A172 (cell line): ENCODE measurements at regions not wholly inside any gene's neighbourhood (a gene's known extent, or its start where the extent isn't known, plus 50 kb on each side); places are given as distances from the start of the nearest gene placed in this dataset.
A peak's percentile ranks its signal among the peaks of the same experiment; 100 is the strongest.

Source experiments
- DNase-seq: peaks from one replicate; pipeline ENCODE4 v3.0.0-alpha.2; 2015; ENCODE audit warnings: low spot score

DNA sequence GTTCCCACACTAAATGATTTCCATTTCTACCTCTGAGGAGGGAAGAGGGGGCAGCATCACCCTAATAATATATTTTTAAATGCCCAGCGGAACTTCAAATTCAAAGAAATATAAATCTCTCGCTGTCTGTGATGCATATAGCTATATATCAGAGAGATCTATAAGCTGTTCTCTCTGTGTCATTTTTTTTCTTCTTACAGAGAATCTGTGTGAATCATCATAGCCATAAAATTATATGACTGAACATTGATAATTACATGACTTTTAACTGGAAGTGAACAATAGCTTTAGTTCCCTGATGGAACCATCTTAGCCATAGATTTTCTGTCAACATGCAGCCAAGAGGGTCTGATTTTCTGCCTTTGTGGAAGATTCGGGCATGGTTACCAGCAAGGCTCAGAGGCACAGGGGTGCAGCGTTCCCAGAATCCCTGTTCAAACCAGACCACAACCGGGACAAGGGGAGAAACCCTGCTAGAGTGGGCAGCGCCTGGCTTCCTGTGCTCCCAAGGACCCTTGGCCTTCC, 93.7 kb upstream of the OSMR start:
- no peak for DNase-seq

DNA sequence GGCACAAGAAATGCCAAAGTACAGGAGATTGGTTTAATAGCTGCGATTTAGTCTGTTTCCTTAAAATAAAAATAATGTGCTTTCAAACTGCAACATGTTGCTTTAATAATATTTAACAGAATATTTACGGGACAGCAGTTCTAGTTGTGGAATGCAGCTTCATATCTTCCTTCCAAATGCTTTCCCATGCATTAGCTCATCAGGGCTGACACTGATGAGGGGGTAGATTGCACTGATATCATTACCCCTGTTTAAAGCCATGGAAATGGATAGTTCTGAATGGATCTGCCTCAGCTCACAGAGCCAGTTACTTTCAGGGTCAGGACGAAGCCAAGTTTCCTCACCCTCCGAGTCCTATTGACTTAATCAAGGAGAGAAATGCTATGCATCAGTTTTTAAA, 93.2 kb upstream of the OSMR start:
- DNase-seq, result no peak

DNA sequence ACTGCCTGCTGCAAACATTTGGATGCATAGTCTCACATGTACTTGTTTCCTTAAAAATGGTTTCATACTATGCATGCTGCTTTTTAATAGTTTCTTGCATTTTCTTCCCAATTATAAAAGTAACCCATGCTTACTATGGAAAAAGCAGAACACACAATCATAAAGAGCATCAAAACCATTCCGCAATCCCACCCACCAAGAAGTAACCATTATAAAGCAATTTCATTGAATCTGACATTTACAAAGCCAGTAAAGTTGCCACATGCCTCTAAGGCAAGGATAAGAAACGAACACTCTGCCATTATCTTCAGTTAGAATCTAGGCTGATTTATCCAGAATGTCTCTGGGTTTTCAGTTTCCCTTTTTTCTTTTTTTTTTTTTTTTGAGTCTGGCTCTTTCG, 92.7 kb upstream of the OSMR start:
- DNase-seq, result no peak

DNA sequence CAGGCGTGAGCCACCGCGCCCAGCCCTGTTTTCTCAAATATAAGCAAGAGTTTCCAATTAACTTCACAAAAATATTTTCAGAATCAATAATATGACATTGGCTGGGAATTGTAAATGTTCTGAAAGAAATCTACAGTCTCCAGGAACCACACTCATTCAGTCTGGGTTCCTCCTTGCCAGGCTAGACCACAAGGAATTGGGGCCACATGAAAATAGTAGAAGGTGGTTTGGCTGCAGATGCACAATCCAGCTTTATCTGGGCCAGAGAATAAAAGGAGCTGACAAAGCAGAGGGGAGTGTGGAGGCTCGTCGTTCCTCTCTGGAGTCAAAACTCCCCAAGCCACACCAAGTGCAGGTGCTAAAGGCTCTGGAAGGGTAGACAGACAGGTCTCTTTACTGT, 92.0 kb upstream of the OSMR start:
- DNase-seq, result no peak

DNA sequence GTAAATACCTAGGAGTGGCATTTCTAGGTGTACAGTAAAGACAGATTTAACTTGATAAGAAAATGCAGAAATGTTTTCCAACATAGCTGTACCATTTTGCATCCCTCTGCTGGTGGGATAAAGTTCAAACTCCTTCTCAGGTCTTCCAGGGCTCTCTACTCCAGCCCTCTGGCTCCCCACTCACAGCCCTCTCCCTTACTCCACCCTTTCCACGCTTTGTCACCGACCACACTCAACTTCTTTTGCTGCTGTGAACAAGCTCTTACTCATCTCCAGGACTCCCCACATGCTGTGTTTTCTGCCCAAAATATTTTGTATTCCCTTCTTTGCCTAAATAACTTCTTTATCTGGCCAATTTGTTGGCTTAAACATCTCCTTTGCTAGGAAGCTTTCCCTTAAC, 90.6 kb upstream of the OSMR start:
- DNase-seq, result peak; percentile 66

DNA sequence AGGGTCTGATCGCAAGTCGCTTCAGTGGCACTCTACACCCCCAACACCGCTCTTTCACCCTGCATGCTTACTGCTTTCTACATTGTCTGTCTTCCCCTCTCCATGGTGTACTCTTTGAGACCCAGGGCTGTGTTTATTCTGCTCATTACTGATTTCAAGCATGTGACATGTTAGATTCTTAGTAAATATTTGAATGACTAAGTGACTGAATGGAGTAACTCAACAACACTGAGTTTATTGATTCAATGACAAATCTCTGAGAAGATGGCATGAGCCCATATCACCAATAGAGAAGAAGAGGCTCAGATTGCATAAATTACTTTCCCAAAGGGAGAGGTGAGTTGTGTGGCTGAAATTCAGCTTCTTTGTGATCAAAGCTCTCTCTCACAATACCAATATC, 89.7 kb upstream of the OSMR start:
- DNase-seq, result no peak

DNA sequence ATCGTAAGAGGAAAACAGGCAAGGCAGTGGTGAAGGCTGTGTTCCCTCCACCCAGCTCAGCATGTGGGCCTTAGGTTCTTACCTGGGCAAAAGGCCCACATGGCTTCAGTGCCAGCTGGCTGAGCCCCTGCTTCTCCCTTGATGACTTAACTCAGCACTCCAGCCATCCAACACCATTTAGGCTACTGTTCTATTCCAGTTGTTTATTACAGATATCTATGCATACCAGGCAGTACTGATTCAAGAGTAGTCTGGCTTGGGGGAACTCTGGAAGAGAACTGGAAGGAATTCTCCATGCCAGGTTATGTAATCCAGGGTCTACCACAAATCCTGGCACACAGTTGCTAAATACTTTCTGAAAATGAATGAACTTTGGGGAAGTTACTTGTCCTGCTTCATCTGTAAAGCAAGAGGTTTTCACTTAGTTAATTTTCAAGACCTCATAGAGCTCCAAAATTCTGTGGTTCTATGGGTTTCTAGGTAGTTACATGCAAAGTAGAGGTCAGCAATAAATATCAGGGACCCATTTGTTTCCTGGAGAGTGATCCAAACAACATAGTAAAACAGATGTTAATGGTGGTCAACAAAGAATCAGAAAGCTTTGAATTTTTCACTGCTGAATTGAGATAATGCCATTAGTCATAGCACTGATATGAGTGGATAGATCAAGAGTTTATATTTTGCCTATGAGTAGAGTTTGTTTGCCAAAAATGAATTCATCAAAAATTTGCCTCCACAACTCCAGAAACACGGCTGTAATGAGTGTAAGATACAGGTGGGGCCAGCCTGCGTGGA, 88.2 kb upstream of the OSMR start:
- DNase-seq, result no peak

DNA sequence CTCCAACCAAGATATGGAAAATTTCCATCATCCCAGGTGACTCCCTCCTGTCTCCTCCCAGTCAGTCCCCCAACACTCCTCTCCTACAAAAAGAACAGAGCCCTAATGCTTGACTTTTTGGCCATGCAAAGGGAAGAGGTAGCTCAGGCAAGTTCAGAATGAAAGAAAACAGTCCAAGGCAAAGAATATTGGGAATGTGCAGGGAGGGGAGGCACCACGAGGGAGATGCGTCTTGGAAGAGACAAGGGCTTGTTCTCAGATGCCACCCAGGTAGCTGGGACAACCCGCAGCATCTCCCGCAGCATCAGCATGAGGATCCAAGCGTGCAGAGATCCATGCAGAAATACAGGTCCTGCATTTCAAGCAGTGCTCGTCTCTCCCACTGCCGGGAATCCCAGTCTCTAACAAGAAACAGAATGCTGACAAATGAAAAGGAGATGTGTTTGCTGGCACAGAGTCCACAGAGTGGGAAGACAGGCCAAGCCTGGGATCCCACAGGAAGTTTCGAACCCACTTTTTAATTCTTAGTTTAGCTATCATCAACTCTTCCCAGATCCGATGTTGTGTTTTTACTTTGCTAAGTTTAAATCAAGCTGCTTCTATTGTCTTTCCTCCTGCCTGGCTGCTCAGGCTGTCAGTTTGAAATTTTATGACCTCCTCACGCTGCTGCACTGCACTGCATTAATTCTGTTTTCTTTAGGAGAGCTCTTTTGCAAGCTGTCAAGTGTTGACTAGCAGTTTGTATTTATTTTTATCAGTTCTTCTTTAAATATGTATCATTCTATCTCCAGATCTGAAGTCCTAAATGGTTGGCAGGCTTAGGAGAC, 86.8 kb upstream of the OSMR start:
- no peak for DNase-seq

DNA sequence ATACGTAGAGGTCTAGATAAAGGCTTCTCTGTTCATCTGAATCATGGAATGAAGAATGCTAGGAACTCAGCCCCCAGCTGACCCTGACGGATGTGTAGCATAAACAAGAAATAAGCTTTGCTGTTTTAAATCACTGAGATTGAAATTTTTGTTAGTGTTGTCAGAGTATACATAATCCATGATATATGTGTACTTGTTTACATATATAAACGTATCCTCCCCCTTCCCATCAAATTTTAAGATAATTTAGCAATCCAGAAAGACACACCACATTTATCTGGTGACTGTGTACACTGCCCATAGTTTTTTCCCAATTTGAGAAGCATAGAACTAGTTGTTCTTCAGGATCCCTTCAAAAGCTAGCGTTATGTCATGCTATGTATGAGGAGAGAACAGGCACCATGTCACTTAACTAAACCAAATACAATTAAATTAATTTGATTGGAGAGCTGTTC, 80.8 kb upstream of the OSMR start:
- DNase-seq, result peak; percentile 62

DNA sequence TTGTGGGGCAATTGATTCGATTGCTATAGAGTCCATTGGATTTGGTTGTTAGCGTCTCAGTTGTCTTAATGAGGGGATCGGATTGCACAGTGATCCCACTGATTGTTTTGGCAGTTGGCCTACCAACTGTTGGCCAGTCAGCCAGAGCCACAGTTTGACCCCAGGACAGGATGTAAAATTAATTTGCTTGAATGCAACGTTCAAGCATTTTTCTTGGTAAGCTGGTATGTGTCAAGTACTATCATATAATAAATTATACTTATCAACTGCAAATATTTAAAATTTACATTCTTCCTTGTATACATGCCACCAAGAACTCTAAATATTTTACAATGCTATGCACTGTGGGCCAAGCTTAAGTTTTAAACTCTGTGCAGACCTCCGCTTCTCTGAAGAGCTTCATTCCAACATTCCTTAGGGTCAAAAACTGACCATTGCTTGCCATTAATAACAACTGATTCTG, 80.4 kb upstream of the OSMR start:
- DNase-seq, result peak; percentile 62

DNA sequence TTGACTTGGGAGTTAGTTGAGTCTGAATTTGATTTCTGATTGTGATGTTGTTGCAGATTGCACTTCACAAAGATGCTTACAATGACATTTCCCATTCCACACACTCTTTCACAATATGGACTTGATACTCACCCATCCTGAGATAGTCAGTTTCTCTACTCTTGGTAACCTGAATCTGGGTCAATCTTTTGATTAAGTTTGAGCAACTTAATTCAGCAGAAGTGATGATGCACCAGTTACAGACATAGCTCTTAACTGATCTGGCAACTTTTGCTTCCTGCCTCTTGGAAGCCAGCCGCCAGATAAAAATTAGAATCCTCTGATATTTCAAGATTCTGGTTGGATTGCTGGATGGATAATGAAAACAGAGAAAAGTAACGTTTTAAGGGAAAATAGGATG, 79.7 kb upstream of the OSMR start:
- DNase-seq, result no peak

DNA sequence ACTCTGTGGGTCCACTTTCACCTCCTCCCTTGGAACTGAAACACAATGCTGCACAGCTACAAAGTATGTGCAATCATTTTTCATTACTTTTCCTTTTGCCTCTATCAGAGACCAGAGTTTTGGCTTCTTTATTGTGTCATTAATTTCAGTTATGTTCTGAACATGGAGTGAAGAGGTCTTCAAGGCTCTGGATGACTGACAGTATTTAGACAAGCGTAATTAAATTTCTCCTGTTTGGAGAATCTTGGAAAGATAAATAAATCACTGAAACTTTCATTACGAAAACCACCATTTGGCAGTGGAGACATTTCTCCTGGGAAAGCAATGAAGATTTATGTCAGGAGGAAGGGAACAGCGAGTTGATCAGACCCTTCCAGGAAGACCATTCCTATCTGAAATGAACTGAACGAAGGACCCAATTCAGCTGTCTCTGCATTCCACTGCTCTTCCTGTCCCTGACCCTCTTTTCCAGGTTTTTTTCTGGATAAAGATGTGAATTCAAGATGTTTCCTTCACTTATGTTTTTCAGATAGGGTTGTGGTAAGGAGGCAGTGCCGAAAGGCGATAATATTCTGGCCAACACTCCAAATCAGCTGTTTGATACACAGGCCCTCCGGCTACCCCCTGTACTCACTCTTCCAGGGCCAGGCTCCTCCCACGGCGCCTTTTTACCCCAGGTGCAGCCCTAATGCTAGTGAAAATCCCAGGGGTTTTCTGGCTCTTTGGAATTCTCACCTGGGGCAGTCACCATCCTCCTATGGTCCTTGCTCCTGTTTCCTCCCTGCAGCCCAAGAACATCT, 77.2 kb upstream of the OSMR start:
- no peak for DNase-seq

DNA sequence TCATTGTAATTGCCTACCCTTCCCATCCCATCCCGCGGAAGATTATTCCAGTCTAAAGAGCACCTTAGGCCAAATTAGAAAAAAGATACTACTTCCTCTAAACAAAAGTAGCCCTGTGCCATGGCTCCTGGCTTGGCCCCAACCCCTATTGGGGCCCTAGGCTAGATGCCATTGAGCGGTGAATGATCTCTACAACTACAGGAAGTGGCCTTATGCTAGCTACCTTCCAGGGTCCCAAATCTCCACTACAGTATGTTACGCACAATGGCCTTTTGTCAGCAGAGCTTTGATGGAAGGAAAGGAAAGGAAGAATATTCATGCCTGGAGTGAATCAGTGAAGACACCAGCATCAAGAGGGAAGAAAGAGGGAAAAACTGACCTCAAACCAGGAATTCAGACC, 73.3 kb upstream of the OSMR start:
- no peak for DNase-seq

DNA sequence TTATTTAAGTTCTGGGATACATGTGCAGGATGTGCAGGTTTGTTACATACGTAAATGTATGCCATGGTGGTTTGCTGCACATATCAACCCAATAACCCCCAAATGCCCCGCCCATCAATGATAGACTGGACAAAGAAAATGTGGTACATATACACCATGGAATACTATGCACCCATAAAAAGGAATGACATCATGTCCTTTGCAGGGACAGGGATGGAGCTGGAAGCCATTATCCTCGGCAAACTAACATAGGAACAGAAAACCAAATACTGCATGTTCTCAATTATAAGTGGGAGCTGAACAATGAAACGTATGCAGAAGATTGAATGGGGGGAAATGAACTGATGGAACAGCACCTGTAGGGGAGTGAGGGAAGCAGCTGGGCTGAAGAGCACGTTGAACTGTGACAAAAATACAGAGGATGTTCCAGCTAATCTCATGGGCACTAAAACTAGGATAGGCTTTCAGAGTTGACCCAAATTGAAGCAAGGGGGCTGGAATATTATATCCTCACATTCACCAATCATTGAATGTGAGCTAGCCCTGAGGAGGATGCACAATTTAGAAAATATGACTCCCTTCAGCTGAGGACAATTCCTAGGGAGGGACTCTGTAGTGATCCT, 70.5 kb upstream of the OSMR start:
- no peak for DNase-seq

DNA sequence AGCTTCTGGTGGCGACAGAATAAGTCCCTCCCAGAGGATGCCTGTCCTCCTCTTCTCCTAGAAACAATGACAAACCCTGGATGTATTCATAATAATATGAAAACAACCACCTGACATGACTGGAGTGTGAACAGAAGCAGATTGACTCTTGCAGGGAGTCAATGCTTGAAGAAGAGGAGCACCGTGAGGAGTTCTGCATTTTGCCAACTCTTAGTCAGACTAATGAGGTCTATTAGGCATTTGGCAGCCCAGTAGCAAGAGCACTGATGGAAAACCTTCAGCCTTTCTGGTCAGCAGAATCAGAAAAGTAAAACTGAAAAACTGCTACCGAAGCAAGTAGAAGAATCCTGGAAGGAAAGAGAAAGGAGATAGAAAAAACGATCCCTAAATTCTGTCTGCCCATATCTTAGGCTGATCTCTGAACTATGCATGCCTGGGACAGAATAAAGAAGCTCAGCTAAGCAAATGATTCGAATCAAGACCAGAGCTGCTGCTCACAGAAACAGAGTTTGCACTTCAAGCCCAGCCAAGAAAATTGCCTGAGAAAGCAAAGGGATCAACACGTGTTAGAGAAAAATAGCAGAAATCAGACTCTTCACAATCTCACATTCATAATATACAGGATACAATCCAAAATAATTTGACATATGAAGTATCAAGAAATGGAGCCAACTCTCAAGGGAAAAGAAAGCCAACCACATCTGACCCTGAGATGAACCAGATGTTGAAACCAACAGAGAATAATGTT, 69.5 kb upstream of the OSMR start:
- DNase-seq, result no peak

DNA sequence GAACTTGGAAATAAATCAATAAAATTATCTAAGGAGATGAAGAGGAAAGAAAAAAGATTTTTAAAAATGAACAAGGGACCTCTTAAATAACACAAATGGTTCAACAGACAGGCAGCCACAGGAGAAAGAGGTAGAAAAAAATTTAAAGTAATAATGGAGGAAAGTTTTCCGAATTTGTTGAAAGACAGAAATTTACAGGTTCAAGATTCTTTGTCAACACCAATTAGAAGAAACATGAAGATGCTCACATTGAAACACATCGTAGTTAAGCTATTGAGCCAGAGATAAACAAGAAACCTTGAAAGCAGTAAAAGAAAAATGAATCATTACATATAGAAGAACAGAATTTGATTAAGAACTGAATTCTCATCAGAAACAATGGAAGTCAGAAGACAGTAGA, 68.7 kb upstream of the OSMR start:
- DNase-seq, result no peak

DNA sequence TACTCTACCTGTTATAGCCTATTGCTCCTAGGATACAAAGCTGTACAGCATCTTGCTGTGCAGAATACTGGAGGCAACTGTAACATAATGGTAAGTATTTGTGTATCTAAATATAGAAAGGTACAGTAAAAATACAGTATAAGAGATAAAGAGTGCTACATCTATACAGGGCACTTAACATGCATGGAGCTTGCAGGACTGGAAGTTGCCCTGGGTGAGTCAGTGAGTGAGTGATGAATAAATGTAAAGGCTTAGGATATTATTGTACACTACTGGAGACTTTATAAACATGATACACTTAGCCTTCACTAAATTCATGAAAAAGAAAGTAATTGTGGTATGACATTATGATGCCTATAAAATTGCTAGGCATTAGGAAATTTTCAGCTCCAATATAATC, 65.5 kb upstream of the OSMR start:
- no peak for DNase-seq

DNA sequence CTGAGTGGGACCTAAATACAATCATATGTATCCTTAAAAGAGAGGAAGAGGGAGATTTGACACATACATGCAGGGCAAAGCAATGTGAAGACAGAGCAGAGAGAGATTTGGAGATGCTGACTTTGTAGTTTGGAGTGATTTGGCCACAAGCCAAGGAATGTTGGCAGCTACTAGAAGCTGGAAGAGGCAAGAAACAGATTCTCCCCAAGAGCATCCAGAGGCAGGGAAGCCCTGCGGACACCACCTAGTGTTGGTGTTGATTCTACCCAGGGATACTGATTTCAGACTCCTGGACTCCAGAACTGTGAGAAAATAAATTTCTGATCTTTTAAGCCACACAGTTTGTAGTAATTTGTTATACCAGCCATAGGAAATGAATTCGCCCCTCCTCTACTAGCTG, 64.9 kb upstream of the OSMR start:
- peak; percentile 74 for DNase-seq

DNA sequence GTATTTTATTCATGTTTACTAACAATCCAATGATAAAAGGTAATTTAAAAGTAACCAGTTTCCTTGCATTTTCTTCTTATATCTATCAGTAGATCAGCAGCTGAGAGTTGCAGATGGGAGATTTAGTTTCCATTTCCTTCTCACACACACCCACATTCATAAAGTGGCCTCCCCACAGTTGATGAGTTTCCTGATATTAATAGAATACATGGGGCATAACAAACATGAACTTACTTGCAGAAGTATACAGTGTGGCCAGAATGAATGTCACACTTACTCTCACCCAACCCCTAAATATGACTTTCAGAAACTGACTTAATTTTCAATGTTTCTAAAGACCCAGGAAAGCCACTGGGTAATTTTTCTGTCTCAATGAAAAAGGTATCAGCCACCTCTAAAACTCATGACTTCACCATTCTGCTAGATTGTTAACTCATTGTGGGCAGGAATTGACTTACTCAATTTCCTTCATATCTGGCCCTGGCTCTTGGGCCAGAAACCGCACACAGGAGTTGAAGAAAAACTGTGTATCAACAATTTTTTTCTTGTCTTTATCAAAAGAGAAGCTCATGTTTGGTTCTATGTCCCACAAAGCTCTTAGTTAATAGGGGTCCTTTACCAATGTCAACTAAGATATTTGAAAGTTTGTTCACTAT, 63.5 kb upstream of the OSMR start:
- DNase-seq, result no peak

DNA sequence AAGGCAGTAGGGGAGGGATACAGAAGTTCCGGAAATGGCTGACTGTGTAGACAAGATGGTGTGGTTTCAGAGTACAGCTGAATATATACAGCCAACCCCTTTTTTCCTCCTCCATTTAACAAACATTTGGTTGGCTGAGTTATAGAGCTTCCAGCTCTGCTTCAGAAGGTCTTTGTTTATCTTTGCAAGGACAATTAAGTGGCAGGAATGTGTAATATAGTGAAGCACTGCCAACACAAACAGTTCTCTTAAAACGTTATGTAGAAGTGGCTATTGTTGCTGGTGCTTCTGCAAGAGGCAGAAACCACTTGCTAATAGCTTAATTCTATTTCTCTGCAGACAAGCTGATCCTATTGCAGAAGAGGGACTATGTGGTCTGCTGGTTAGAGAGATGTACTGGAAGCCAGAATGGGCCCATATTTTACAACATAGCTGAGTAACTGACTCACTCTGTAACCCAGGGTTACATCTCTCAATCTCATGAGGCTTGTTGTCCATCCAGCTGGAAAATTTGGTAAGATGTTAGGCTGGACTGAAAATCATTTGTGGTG, 62.7 kb upstream of the OSMR start:
- peak; percentile 96 for DNase-seq
